ENCODE measurements at regions not wholly inside any gene's neighbourhood (a gene's known extent, or its start where the extent isn't known, plus 50 kb on each side); places are given as distances from the start of the nearest gene placed in this dataset.
"Not testable (repeated sequence)": the region's sequence is repeated elsewhere in the genome, so short reads cannot be mapped to it uniquely, and the experiment has no call there.

DNA sequence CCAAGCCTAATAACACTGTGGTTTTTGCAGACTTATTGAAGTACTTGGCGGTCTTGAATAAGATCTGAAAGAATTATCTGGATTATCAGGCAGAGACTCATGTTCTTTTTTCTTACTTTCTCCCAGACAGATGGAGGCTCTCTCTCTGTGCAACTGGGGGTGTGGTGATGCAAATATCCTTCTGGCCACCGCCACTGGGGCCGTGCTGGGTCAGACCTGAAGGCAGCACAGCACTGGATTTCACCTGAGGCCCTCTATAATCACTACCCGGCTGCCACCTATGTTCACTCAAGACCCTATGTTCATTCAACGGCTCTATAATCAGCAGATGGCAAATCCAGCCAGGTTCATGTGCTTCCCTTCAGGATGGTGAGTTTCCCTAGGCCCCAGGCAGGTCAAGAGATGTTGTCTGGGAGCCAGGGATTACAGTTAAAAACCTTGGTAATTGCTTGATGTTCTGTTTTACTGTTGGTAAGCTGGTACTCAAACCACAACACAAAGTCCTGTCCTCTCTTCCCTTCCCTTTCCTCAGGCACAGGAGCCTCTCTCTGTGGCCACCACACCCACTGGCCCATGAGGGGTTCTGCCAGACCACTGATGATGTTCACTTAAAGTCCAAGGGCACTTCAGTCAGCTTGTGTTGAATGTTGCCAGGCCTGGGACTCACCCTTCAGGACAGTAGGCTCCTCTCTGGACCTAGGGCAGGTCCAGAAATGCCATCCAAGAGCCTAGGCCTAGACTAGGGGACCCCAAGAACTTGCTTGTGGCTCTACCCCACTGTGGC, 205.3 kb upstream of the GCFC2 start:
- Histone ChIP-seq H3K9me3 (peaks cover 0 to 4% (median 0%) of the 10 kb centered on the region in 4 donors), H3K27me3 (no peaks in the 10 kb centered on the region), H3K36me3 (no peaks in the 10 kb centered on the region), H3K4me1 (no peaks in the 10 kb centered on the region), H3K4me3 (no peak overlapping the region), H3K27ac (no peak overlapping the region)
- no peak for DNase-seq (ENCODE audit: low spot score in 2 of 2)
- TF ChIP-seq POLR2A (IDR thresholded peaks at IDR 0.05) (no peak), EP300 (IDR thresholded peaks at IDR 0.05) (no peak)
- TF ChIP-seq, protein P1, sequence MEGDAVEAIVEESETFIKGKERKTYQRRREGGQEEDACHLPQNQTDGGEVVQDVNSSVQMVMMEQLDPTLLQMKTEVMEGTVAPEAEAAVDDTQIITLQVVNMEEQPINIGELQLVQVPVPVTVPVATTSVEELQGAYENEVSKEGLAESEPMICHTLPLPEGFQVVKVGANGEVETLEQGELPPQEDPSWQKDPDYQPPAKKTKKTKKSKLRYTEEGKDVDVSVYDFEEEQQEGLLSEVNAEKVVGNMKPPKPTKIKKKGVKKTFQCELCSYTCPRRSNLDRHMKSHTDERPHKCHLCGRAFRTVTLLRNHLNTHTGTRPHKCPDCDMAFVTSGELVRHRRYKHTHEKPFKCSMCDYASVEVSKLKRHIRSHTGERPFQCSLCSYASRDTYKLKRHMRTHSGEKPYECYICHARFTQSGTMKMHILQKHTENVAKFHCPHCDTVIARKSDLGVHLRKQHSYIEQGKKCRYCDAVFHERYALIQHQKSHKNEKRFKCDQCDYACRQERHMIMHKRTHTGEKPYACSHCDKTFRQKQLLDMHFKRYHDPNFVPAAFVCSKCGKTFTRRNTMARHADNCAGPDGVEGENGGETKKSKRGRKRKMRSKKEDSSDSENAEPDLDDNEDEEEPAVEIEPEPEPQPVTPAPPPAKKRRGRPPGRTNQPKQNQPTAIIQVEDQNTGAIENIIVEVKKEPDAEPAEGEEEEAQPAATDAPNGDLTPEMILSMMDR (IDR thresholded peaks at IDR 0.05): no peak
- WGBS, 2 donors: 70 to 81% methylated on average over 5 of the region's 5 CpGs

DNA sequence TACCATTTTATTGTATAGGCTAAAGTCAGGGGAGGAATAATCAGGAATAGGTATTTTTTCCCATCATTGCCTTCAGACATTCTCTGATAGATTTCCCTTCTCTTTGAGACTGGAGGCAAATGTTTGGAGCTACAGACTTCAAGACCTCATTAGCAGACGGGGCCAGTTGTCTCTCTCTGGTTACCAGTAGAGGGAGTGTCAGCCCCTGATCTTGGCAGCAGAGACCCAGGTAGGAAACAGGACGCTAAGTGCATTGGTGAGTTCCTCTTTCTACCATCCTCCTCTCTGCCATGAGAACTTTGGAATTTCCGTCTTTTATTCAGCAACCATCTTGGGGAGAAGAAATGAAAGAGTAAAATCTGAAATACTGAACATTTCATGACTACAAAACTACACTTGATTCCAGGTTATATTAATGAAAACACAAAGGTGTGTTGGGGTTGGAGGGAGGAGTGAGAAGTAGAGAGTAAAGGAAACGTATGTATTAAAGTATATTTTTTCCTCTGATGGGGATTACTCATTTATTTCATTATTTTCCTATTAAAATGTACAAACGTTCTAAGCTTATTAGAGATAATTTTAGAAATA, 186.2 kb upstream of the GCFC2 start:
- Histone ChIP-seq H3K4me3 (no peak overlapping the region), H3K4me1 (no peaks in the 10 kb centered on the region), H3K27ac (no peak overlapping the region), H3K27me3 (no peaks in the 10 kb centered on the region), H3K9me3 (no peaks in the 10 kb centered on the region), H3K36me3 (no peaks in the 10 kb centered on the region)
- WGBS, 2 donors: 43 to 57% methylated on average over 5 of the region's 5 CpGs
- TF ChIP-seq, protein P1 (IDR thresholded peaks at IDR 0.05): peak in 2 of 5 experiments; percentile 17 to 49
- TF ChIP-seq POLR2A (IDR thresholded peaks at IDR 0.05) (no peak), EP300 (IDR thresholded peaks at IDR 0.05) (no peak)
- no peak for DNase-seq (ENCODE audit: low spot score in 2 of 2)

DNA sequence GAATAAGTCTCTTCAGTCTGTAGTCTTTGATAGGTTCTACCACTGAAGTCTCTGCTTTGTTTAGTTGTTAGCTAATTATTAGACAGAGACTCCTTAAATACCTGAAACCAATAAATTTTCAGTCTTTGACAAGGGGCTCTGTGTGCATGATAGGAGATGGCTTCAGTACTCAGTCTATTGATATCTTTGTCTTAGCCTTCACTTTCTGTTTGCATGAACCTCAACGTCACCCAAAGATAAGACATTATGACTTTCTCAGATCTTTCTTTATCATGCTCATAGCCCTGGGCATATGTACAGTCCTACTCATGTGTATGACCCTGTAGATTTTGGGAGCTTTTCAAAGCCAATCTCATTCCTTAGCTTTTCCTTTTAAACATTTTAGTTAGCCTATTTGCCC, 183.5 kb upstream of the GCFC2 start:
- Histone ChIP-seq H3K36me3 (no peaks in the 10 kb centered on the region), H3K9me3 (no peaks in the 10 kb centered on the region), H3K27ac (no peak overlapping the region), H3K27me3 (no peaks in the 10 kb centered on the region), H3K4me1 (no peaks in the 10 kb centered on the region), H3K4me3 (no peak overlapping the region)
- DNase-seq (ENCODE audit: low spot score in 2 of 2): no peak
- TF ChIP-seq, protein P1 (IDR thresholded peaks at IDR 0.05): no peak
- TF ChIP-seq POLR2A (IDR thresholded peaks at IDR 0.05) (no peak), EP300 (IDR thresholded peaks at IDR 0.05) (no peak)
- 82 to 84% methylated on average over 1 of the region's 1 CpG for WGBS, 2 donors

DNA sequence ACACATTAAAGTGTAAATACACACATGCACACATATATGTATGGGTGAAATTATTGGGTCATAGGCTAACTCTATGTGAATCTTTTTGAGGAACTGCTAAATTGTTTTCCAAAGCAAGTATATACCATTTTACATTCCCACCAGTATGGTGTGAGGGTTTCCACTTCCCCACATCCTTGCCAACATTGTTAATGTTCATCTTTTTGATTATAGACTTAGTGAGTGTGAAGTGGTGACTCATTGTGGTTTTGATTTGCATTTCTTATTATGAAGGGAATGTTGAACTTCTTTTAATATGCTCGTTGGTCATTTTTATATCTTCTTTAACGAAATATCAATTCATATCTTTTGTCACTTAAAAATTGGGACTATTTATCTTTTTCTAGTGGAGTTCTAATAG, 181.8 kb upstream of the GCFC2 start:
- WGBS, 2 donors: 61 to 82% methylated on average over 2 of the region's 2 CpGs
- no peak for DNase-seq (ENCODE audit: low spot score in 2 of 2)
- Histone ChIP-seq H3K27me3 (no peaks in the 10 kb centered on the region), H3K9me3 (no peaks in the 10 kb centered on the region), H3K4me3 (no peak overlapping the region), H3K4me1 (no peaks in the 10 kb centered on the region), H3K36me3 (no peaks in the 10 kb centered on the region), H3K27ac (no peak overlapping the region)
- TF ChIP-seq, protein P1 (IDR thresholded peaks at IDR 0.05): no peak
- TF ChIP-seq EP300 (IDR thresholded peaks at IDR 0.05): no peak
- TF ChIP-seq POLR2A (IDR thresholded peaks at IDR 0.05): no peak

DNA sequence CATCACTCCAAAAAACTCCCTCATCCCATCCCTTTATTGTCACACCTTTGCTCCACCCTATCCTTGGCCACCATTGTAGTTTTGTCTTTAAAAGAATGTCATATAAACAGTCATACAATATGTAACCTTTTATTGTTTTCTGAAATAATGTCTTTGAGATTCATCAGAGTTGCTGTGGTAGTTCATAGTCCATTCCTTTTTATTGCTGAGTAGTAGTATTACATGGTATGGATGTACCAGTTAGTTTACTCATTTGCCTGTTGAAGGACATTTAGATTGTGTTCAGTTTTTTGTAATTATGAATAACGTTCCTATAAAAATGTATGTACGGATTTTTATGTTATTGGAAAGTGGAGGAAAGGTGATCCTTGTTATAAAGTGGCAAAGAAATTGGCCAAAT, 171.8 kb upstream of the GCFC2 start:
- DNase-seq (ENCODE audit: low spot score in 2 of 2): no peak
- no peaks in the 10 kb centered on the region for H3K9me3 ChIP-seq
- WGBS, 2 donors: 80 to 91% methylated on average over 2 of the region's 2 CpGs
- no peak overlapping the region for H3K27ac ChIP-seq
- TF ChIP-seq POLR2A (IDR thresholded peaks at IDR 0.05) (no peak), EP300 (IDR thresholded peaks at IDR 0.05) (no peak)
- TF ChIP-seq, protein P1 (IDR thresholded peaks at IDR 0.05): no peak
- no peaks in the 10 kb centered on the region for H3K4me1 ChIP-seq
- no peaks in the 10 kb centered on the region for H3K36me3 ChIP-seq
- H3K27me3 ChIP-seq: no peaks in the 10 kb centered on the region
- no peak overlapping the region for H3K4me3 ChIP-seq

DNA sequence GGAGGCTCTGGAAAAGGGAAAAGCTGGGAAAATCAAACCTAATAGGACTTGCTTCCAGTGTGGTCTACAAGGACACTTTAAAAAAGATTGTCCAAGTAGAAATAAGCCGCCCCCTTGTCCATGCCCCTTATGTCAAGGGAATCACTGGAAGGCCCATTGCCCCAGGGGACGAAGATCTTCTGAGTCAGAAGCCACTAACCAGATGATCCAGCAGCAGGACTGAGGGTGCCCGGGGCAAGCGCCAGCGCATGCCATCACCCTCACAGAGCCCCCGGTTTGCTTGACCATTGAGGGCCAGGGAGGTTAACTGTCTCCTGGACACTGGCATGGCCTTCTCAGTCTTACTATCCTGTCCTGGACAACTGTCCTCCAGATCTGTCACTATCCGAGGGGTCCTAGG, 164.9 kb upstream of the GCFC2 start:
- 85 to 97% methylated on average over 3 to 5 of the region's 7 CpGs for WGBS, 2 donors
- H3K27me3 ChIP-seq; H3K36me3 ChIP-seq; H3K4me1 ChIP-seq; H3K4me3 ChIP-seq; H3K27ac ChIP-seq; DNase-seq (ENCODE audit: low spot score in 2 of 2); H3K9me3 ChIP-seq: not testable (repeated sequence)

DNA sequence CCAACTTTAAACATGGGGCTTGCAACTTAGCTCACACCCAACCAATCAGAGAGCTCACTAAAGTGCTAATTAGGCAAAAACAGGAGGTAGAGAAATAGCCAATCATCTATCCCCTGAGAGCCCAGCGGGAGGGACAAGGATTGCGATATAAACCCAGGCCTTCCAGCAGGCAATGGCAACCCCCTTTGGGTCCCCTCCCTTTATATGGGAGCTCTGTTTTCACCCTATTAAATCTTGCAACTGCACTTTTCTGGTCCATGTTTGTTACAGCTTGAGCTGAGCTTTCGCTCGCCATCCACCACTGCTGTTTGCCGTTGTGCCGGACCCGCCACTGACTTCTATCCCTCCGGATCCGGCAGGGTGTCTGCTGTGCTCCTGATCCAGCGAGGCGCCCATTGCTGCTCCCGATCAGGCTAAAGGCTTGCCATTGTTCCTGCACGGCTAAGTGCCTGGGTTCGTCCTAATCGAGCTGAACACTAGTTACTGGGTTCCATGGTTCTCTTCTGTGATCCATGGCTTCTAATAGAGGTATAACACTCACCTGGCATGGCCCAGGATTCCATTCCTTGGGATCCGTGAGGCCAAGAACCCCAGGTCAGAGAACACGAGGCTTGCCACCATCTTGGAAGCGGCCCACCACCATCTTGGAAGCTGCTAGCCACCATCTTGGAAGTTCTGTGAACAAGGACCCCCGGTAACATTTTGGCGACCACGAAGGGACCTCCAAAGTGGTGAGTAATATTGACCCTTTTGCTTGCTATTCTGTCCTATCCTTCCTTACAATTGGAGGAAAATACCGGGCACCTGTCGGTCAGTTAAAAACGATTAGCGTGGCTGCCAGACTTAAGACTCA, 161.3 kb upstream of the GCFC2 start:
- not testable (repeated sequence) for H3K9me3 ChIP-seq; DNase-seq (ENCODE audit: low spot score in 2 of 2); H3K27me3 ChIP-seq; H3K27ac ChIP-seq; H3K4me3 ChIP-seq; H3K4me1 ChIP-seq; H3K36me3 ChIP-seq
- WGBS, 2 donors: 96% methylated on average over 25 of the region's 25 CpGs
